PC-9 (cell line): ENCODE measurements at regions not wholly inside any gene's neighbourhood (a gene's known extent, or its start where the extent isn't known, plus 50 kb on each side); places are given as distances from the start of the nearest gene placed in this dataset.

Experiments used
- BruUV-seq: library from RNA; stranded (reverse); fragments of 400-500 nt; replicated peaks from 2 replicates; lab custom pipeline; 2021; lab: Mats Ljungman, UMichigan
- CTCF ChIA-PET: fragments of 300-600 bp; sonication (Branson Sonifier 250); formaldehyde crosslinking; loops from one replicate; lab custom pipeline; 2022; ENCODE audit warnings: antibody characterized with exemption; lab: Charles Lee
- POLR2A ChIA-PET: fragments of 300-600 bp; sonication (Branson Sonifier 250); formaldehyde crosslinking; loops from one replicate; lab custom pipeline; 2022; ENCODE audit warnings: antibody characterized with exemption; ENCODE audit not compliant: unreplicated experiment; lab: Charles Lee
- DNase-seq, 2 experiments: peaks; one replicate each; pipeline versions ENCODE4 v3.0.0 to v3.0.0-alpha.2; 2015 to 2022; ENCODE audit warnings: mixed read lengths in 1 of 2
- H2AFZ ChIP-seq: fragments of 200-600 bp; sonication (generic); 2 replicates; pipeline ENCODE4 v1.8.1; 2017; ENCODE audit warnings: antibody characterized with exemption
- H3F3A ChIP-seq: fragments of 200-600 bp; sonication (generic); 2 replicates; pipeline ENCODE4 v1.8.1; 2017; ENCODE audit warnings: antibody characterized with exemption, mild to moderate bottlenecking, low read depth; ENCODE audit not compliant: insufficient read depth
- H3K27ac ChIP-seq: fragments of 200-600 bp; sonication (generic); 2 replicates; pipeline ENCODE4 v1.6.1; 2016; ENCODE audit warnings: mixed run types
- H3K27me3 ChIP-seq: fragments of 200-600 bp; sonication (generic); 2 replicates; pipeline ENCODE4 v1.6.1; 2016; ENCODE audit warnings: low read depth, mixed run types; ENCODE audit not compliant: insufficient read depth
- H3K36me3 ChIP-seq: fragments of 200-600 bp; sonication (generic); 2 replicates; pipeline ENCODE4 v1.6.1; 2016; ENCODE audit warnings: low read depth, mixed run types
- H3K4me1 ChIP-seq: fragments of 200-600 bp; sonication (generic); replicated peaks from 2 replicates; pipeline ENCODE4 v1.6.1; 2016; ENCODE audit warnings: mixed run types; ENCODE audit not compliant: insufficient read depth
- H3K4me2 ChIP-seq: fragments of 200-600 bp; sonication (generic); 2 replicates; pipeline ENCODE4 v1.6.1; 2017; ENCODE audit warnings: mixed run types
- H3K4me3 ChIP-seq: fragments of 200-600 bp; sonication (generic); 2 replicates; pipeline ENCODE4 v1.6.1; 2016; ENCODE audit warnings: mixed run types
- H3K79me2 ChIP-seq: fragments of 200-600 bp; sonication (generic); 2 replicates; pipeline ENCODE4 v1.6.1; 2017; ENCODE audit warnings: low read depth, mixed run types
- H3K9me2 ChIP-seq: fragments of 200-600 bp; sonication (generic); 2 replicates; pipeline ENCODE4 v1.8.1; 2017; ENCODE audit warnings: mild to moderate bottlenecking; ENCODE audit not compliant: insufficient read depth
- H3K9me3 ChIP-seq: fragments of 200-600 bp; sonication (generic); 2 replicates; pipeline ENCODE4 v1.8.1; 2016; ENCODE audit warnings: low read depth; ENCODE audit not compliant: insufficient read depth
- H4K20me1 ChIP-seq: fragments of 200-600 bp; sonication (generic); 2 replicates; pipeline ENCODE4 v1.8.1; 2017; ENCODE audit not compliant: insufficient read depth
- EZH2 ChIP-seq: fragments of 200-600 bp; sonication (generic); IDR thresholded peaks from 2 replicates; pipeline ENCODE4 v1.8.0; 2017; ENCODE audit warnings: antibody characterized with exemption, low read depth
- intact Hi-C: fragments of 100-400 bp; cut with micrococcal nuclease; formaldehyde crosslinking; loops from one replicate; pipeline ENCODE4 v1.10.0; 2022; ENCODE audit not compliant: unreplicated experiment
- TF ChIP-seq, protein P1 (sequence below): fragments of 200-600 bp; sonication (generic); conservative IDR thresholded peaks from 2 replicates; pipeline ENCODE4 v1.6.1; 2017; ENCODE audit warnings: mixed run types, antibody characterized with exemption, mild to moderate bottlenecking, moderate library complexity

DNA sequence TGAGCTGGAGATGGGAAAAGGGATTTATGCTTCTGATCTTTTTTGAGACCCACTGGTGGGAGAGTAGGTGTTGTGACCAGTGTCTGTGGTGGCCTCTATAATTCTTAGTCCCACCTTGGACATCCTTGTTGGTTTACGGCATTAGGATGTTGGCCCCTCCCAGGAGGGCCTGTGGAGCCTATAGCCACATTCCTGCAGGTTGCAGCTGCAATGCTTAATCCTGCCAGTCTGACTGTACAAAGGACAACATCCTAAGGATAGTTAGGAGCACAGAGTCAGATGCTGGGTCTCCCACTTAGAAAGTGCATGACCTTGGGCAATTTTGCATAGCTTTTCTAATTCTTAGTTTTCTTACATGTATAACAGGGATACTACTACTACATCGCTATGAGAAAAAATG is 150.9 kb upstream of the SLC38A2 start:
- ChIA-PET POLR2A (no interaction called here), CTCF (no interaction called here)
- Histone ChIP-seq H3K36me3 (no peaks in the 10 kb centered on the region), H4K20me1 (no peaks in the 10 kb centered on the region), H3K27me3 (no peaks in the 10 kb centered on the region), H3K4me3 (no peak overlapping the region), H3F3A (no peaks in the 10 kb centered on the region), H3K9me2 (no peaks in the 10 kb centered on the region), H3K4me1 (no peaks in the 10 kb centered on the region), H3K9me3 (no peaks in the 10 kb centered on the region), H3K4me2 (no peak overlapping the region), H3K27ac (no peak overlapping the region), H2AFZ (no peak overlapping the region), H3K79me2 (no peaks in the 10 kb centered on the region)
- no TSS peak for BruUV-seq
- intact Hi-C loops, result no loop called here
- TF ChIP-seq, protein P1, sequence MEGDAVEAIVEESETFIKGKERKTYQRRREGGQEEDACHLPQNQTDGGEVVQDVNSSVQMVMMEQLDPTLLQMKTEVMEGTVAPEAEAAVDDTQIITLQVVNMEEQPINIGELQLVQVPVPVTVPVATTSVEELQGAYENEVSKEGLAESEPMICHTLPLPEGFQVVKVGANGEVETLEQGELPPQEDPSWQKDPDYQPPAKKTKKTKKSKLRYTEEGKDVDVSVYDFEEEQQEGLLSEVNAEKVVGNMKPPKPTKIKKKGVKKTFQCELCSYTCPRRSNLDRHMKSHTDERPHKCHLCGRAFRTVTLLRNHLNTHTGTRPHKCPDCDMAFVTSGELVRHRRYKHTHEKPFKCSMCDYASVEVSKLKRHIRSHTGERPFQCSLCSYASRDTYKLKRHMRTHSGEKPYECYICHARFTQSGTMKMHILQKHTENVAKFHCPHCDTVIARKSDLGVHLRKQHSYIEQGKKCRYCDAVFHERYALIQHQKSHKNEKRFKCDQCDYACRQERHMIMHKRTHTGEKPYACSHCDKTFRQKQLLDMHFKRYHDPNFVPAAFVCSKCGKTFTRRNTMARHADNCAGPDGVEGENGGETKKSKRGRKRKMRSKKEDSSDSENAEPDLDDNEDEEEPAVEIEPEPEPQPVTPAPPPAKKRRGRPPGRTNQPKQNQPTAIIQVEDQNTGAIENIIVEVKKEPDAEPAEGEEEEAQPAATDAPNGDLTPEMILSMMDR, result no peak
- TF ChIP-seq EZH2, result no peak
- no peak for DNase-seq

DNA sequence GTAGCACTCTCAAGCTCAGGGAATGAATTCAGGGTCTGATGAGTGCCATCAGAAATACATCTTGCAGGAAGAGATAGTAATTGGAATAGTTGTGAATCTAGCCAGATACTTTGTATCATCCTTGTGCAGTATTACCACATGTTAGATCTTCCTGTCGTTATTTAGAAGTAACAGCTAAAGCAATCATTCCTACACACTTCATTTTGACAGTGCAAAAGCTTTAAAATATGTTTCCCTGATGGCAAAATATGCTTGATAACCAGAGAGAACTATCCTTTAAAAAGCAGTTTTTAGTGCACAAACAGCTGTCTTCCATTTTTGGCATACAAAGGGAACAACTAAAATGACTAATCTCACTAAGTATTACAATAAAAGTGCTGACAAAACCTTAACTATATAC is 149.5 kb upstream of the SLC38A2 start:
- BruUV-seq, result no TSS peak
- H4K20me1 ChIP-seq, result no peaks in the 10 kb centered on the region
- H3K4me2 ChIP-seq, result no peak overlapping the region
- no peaks in the 10 kb centered on the region for H3K4me1 ChIP-seq
- no peaks in the 10 kb centered on the region for H3K79me2 ChIP-seq
- TF ChIP-seq, protein P1, result no peak
- TF ChIP-seq EZH2, result no peak
- intact Hi-C loops, result no loop called here
- H3K9me2 ChIP-seq, result no peaks in the 10 kb centered on the region
- H3K9me3 ChIP-seq, result no peaks in the 10 kb centered on the region
- H2AFZ ChIP-seq, result no peak overlapping the region
- ChIA-PET POLR2A (no interaction called here), CTCF (no interaction called here)
- H3K27ac ChIP-seq, result no peak overlapping the region
- DNase-seq, result no peak
- no peaks in the 10 kb centered on the region for H3K27me3 ChIP-seq
- no peaks in the 10 kb centered on the region for H3K36me3 ChIP-seq
- H3F3A ChIP-seq, result no peaks in the 10 kb centered on the region
- no peak overlapping the region for H3K4me3 ChIP-seq

DNA sequence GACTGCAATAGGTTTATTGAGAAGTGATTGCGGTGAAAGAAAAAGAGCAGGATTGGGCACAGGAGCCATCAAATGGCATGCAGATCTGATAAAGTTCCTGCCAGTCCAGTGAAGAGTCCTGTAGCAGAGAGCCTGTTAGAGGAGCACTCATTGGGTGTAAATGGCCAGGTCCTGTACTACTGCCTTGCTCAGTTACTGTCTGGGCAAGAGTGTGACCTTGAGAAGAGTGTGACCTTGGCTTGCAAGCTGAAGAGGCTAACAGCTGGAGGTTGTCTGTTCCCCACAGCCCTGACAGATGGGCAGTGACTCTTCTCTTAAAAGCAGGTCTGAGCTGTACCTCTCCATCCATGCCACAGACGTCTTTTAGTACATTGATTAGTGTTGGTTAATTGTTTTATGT is 148.6 kb upstream of the SLC38A2 start:
- POLR2A ChIA-PET, result no interaction called here
- H3K4me3 ChIP-seq, result no peak overlapping the region
- H3K4me2 ChIP-seq, result no peak overlapping the region
- no peaks in the 10 kb centered on the region for H3K9me3 ChIP-seq
- no peaks in the 10 kb centered on the region for H3F3A ChIP-seq
- H2AFZ ChIP-seq, result no peak overlapping the region
- H3K27me3 ChIP-seq, result no peaks in the 10 kb centered on the region
- H4K20me1 ChIP-seq, result no peaks in the 10 kb centered on the region
- DNase-seq, result no peak
- H3K36me3 ChIP-seq, result no peaks in the 10 kb centered on the region
- no peaks in the 10 kb centered on the region for H3K4me1 ChIP-seq
- no peaks in the 10 kb centered on the region for H3K79me2 ChIP-seq
- BruUV-seq, result no TSS peak
- H3K9me2 ChIP-seq, result no peaks in the 10 kb centered on the region
- no peak overlapping the region for H3K27ac ChIP-seq
- intact Hi-C loops, result no loop called here
- TF ChIP-seq, protein P1, result no peak
- TF ChIP-seq EZH2, result no peak
- CTCF ChIA-PET, result no interaction called here
